ENCODE measurements at regions not wholly inside any gene's neighbourhood (a gene's known extent, or its start where the extent isn't known, plus 50 kb on each side); places are given as distances from the start of the nearest gene placed in this dataset.

DNA sequence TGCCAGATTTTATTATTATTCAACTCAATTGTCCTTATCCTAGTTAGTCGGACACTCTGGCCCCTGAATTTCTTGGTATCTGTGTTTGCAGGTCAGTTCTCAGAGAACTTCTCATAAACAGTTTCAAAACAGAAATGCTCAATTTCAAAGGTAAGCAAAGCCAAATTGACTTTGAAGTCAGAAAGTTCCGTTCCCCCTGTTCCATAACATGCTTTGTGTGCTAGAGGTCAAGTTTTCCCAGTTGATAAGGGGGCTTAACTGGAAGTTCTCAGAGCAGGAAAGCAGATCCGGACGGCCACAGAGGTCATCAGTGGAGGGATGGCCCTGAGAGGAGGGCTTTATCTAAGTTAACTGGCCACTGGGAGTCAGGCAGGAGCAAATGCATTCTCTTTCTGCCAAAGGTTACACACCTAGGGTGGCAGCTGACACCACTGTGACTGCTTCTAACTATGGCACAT lies 417.2 kb downstream of the COG6 start:
- TF ChIP-seq, protein P1, sequence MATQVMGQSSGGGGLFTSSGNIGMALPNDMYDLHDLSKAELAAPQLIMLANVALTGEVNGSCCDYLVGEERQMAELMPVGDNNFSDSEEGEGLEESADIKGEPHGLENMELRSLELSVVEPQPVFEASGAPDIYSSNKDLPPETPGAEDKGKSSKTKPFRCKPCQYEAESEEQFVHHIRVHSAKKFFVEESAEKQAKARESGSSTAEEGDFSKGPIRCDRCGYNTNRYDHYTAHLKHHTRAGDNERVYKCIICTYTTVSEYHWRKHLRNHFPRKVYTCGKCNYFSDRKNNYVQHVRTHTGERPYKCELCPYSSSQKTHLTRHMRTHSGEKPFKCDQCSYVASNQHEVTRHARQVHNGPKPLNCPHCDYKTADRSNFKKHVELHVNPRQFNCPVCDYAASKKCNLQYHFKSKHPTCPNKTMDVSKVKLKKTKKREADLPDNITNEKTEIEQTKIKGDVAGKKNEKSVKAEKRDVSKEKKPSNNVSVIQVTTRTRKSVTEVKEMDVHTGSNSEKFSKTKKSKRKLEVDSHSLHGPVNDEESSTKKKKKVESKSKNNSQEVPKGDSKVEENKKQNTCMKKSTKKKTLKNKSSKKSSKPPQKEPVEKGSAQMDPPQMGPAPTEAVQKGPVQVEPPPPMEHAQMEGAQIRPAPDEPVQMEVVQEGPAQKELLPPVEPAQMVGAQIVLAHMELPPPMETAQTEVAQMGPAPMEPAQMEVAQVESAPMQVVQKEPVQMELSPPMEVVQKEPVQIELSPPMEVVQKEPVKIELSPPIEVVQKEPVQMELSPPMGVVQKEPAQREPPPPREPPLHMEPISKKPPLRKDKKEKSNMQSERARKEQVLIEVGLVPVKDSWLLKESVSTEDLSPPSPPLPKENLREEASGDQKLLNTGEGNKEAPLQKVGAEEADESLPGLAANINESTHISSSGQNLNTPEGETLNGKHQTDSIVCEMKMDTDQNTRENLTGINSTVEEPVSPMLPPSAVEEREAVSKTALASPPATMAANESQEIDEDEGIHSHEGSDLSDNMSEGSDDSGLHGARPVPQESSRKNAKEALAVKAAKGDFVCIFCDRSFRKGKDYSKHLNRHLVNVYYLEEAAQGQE (IDR thresholded peaks at IDR 0.05; ENCODE audit: insufficient read depth in 1 of 2, low read depth in 2 of 2, low read length in 2 of 2): no peak
- no peak for TF ChIP-seq FOXP2 (optimal IDR thresholded peaks at IDR 0.05; ENCODE audit: borderline replicate concordance, extremely low read depth, extremely low read length, insufficient read depth)
- TF ChIP-seq POLR2AphosphoS5 (IDR thresholded peaks at IDR 0.05; ENCODE audit: low read depth, low read length): no peak

Measured in PFSK-1 (cell line).